ENCODE measurements at regions not wholly inside any gene's neighbourhood (a gene's known extent, or its start where the extent isn't known, plus 50 kb on each side); places are given as distances from the start of the nearest gene placed in this dataset.

GRCh38 chr14:83151571-83151970, 1617.9 kb upstream of the SEL1L start:
- peaks cover 6% of the 10 kb centered on the region for H3K9me3 ChIP-seq
- DNase-seq: no peak
- H3K4me1 ChIP-seq (ENCODE audit: low read depth): no peaks in the 10 kb centered on the region
- ATAC-seq: no peak
- H3K36me3 ChIP-seq (ENCODE audit: low read depth): no peaks in the 10 kb centered on the region
- intact Hi-C loops (cut with DNase I, micrococcal nuclease): no loop called here
- no peak overlapping the region for H3K4me3 ChIP-seq
- TF ChIP-seq, protein P1, sequence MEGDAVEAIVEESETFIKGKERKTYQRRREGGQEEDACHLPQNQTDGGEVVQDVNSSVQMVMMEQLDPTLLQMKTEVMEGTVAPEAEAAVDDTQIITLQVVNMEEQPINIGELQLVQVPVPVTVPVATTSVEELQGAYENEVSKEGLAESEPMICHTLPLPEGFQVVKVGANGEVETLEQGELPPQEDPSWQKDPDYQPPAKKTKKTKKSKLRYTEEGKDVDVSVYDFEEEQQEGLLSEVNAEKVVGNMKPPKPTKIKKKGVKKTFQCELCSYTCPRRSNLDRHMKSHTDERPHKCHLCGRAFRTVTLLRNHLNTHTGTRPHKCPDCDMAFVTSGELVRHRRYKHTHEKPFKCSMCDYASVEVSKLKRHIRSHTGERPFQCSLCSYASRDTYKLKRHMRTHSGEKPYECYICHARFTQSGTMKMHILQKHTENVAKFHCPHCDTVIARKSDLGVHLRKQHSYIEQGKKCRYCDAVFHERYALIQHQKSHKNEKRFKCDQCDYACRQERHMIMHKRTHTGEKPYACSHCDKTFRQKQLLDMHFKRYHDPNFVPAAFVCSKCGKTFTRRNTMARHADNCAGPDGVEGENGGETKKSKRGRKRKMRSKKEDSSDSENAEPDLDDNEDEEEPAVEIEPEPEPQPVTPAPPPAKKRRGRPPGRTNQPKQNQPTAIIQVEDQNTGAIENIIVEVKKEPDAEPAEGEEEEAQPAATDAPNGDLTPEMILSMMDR (IDR thresholded peaks at IDR 0.05): no peak

DNA sequence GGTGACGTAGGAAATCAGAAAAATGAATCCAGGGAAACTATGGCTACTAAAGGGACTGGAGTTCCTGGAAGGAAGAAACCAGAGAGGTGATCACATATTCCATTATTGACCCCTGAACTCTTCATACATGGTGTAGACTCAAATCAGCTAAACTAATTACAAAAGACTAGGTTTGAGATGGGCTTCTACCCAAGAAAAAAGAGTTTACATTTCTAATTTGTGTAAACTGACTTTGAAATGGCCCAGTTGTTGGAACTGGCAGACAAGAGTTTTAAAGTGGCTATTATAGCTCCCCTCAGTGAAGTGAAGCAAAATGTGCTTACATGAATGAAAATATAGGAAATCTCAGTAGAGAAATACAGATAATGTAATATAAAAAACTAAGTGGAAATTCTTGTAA, 1619.4 kb upstream of the SEL1L start:
- no peak for DNase-seq
- ATAC-seq: no peak
- Histone ChIP-seq H3K4me1 (ENCODE audit: low read depth) (no peaks in the 10 kb centered on the region), H3K9me3 (peaks cover 6% of the 10 kb centered on the region), H3K4me3 (no peak overlapping the region), H3K36me3 (ENCODE audit: low read depth) (no peaks in the 10 kb centered on the region)
- intact Hi-C loops (cut with DNase I, micrococcal nuclease): no loop called here
- TF ChIP-seq, protein P1 (IDR thresholded peaks at IDR 0.05): no peak

DNA sequence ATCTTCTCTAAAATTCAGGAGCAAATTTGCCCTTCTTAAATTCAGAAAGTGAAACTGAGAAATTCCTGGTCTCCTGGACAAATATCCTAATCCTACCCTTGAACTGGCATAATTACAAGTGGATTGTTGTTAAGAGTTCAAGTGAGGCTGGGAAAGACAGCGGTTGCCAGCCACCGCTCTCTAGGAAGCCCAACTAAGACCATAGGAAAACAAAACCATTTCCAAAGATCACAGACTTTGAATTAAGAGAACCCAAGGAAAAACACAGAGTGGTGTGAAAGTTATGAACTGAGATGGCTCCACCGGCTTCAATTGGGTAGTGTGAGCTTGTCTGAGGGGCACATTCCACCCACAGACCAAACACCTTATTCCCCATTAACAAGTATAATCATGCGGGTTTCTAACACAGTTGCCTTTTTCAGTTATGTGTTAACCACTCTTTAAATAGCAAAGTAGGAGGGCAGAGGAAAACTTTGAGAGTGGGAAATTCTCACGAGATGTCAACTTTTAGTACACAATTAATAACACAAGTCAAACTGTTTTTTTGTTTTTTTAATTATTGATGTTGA, 1628.8 kb upstream of the SEL1L start:
- TF ChIP-seq, protein P1 (IDR thresholded peaks at IDR 0.05): no peak
- no peak for DNase-seq
- Histone ChIP-seq H3K4me1 (ENCODE audit: low read depth) (no peaks in the 10 kb centered on the region), H3K4me3 (no peak overlapping the region), H3K36me3 (ENCODE audit: low read depth) (no peaks in the 10 kb centered on the region), H3K9me3 (no peaks in the 10 kb centered on the region)
- intact Hi-C loops (cut with DNase I, micrococcal nuclease): no loop called here
- no peak for ATAC-seq

DNA sequence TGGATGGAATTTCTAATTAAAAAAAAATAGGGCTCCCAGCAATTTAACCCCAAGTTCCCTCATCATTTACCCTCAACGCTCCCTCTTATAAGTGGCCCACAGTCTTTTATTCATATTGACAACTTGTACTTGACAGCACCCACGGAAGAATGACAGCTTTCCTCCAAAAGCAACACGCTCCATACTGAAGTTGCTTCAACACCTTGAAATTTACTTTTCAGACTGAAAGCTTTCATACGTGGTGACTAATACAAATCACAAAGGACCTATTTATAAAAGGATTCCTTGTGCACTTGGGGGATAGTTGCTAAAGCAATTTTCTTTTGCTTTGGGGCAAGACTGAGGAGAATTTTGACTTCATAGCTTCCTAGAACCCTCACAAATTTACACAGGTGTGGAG, 1629.4 kb upstream of the SEL1L start:
- Histone ChIP-seq H3K36me3 (ENCODE audit: low read depth) (no peaks in the 10 kb centered on the region), H3K4me1 (ENCODE audit: low read depth) (no peaks in the 10 kb centered on the region), H3K4me3 (no peak overlapping the region), H3K9me3 (no peaks in the 10 kb centered on the region)
- TF ChIP-seq, protein P1 (IDR thresholded peaks at IDR 0.05): no peak
- ATAC-seq: no peak
- DNase-seq: no peak
- intact Hi-C loops (cut with DNase I, micrococcal nuclease): no loop called here

GRCh38 chr14:83164016-83164415, 1630.4 kb upstream of the SEL1L start:
- Histone ChIP-seq H3K4me1 (ENCODE audit: low read depth) (no peaks in the 10 kb centered on the region), H3K4me3 (no peak overlapping the region), H3K36me3 (ENCODE audit: low read depth) (no peaks in the 10 kb centered on the region), H3K9me3 (no peaks in the 10 kb centered on the region)
- DNase-seq: no peak
- TF ChIP-seq, protein P1 (IDR thresholded peaks at IDR 0.05): no peak
- no peak for ATAC-seq
- intact Hi-C loops (cut with DNase I, micrococcal nuclease): no loop called here

DNA sequence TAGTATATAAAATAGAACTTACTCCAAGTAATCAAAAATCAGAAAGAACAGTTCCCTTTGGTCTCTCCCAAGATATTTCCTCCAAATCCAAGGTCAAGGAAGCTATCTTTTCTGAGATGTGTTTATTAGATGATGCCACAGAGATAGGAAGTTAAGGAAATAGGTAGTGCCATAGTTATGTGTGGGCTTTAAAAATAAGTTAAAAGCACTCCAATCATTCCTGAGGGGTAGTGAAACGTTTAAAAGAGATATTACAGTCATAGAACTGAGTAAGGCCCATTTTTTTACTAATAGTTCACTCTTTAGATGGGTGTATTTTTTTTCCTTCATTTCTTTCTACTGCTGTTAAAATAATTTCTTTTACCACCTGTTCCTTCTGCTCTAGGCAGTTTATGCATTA, 1630.9 kb upstream of the SEL1L start:
- no peak for ATAC-seq
- intact Hi-C loops (cut with DNase I, micrococcal nuclease): no loop called here

More for the DNA sequence above, 1630.9 kb upstream of the SEL1L start:
- no peak for DNase-seq
- no peak overlapping the region for H3K4me3 ChIP-seq
- no peaks in the 10 kb centered on the region for H3K9me3 ChIP-seq
- no peaks in the 10 kb centered on the region for H3K36me3 ChIP-seq (ENCODE audit: low read depth)
- TF ChIP-seq, protein P1 (IDR thresholded peaks at IDR 0.05): no peak
- no peaks in the 10 kb centered on the region for H3K4me1 ChIP-seq (ENCODE audit: low read depth)

Measured in mucosa of descending colon (tissue), 3 donors.